ENCODE measurements at regions not wholly inside any gene's neighbourhood (a gene's known extent, or its start where the extent isn't known, plus 50 kb on each side); places are given as distances from the start of the nearest gene placed in this dataset.

- TF ChIP-seq, protein P1, sequence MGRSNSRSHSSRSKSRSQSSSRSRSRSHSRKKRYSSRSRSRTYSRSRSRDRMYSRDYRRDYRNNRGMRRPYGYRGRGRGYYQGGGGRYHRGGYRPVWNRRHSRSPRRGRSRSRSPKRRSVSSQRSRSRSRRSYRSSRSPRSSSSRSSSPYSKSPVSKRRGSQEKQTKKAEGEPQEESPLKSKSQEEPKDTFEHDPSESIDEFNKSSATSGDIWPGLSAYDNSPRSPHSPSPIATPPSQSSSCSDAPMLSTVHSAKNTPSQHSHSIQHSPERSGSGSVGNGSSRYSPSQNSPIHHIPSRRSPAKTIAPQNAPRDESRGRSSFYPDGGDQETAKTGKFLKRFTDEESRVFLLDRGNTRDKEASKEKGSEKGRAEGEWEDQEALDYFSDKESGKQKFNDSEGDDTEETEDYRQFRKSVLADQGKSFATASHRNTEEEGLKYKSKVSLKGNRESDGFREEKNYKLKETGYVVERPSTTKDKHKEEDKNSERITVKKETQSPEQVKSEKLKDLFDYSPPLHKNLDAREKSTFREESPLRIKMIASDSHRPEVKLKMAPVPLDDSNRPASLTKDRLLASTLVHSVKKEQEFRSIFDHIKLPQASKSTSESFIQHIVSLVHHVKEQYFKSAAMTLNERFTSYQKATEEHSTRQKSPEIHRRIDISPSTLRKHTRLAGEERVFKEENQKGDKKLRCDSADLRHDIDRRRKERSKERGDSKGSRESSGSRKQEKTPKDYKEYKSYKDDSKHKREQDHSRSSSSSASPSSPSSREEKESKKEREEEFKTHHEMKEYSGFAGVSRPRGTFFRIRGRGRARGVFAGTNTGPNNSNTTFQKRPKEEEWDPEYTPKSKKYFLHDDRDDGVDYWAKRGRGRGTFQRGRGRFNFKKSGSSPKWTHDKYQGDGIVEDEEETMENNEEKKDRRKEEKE (IDR thresholded peaks at IDR 0.05): no peak
- TF ChIP-seq NR2C2 (IDR thresholded peaks at IDR 0.05; ENCODE audit: borderline replicate concordance, control insufficient read depth, insufficient read length, low read depth) (no peak), USF1 (IDR thresholded peaks at IDR 0.05; ENCODE audit: borderline replicate concordance, extremely low read length, insufficient read depth, low read depth, low read length) (no peak), POLR2AphosphoS2 (IDR thresholded peaks at IDR 0.05; ENCODE audit: low read depth, low read length) (no peak), CHD1 (IDR thresholded peaks at IDR 0.05; ENCODE audit: low read depth, low read length) (no peak), ATF2 (IDR thresholded peaks at IDR 0.05; ENCODE audit: low read length) (no peak)
These were observed 411.6 kb upstream of the KCND2 start (continued) for GRCh38 chr7:119861385-119861784.

DNA sequence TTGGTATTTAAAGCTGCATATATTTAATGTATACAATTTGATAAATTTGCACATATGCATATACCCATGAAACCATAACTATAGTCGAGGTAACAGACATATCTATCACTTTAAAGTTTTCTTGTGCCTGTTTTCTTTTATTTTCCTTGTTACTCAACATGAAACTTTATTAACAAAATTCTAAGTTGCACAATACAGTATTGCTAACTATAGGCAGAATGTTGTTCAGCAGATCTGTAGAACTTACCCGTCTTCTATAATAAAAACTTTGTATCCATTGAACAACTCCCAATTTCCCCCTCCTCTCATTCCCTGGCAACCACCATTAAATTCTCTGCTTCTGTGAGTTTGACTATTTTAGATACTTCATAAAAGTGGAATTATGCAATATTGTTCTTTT lies 404.6 kb upstream of the KCND2 start:
- ChIA-PET RAD21 (ENCODE audit: unreplicated experiment) (no interaction called here), POLR2A (no interaction called here), CTCF (no interaction called here), SMC1A (ENCODE audit: uncharacterized antibody, unreplicated experiment) (no interaction called here)
- H3K79me2 ChIP-seq (ENCODE audit: control insufficient read depth, insufficient read depth, low read length): no peaks in the 10 kb centered on the region
- TF ChIP-seq ZNF622 (IDR thresholded peaks at IDR 0.05) (no peak), YBX1 (IDR thresholded peaks at IDR 0.05) (no peak)
- FAIRE-seq (no peak), DNase-seq (ENCODE audit: low read depth, low spot score) (no peak), ATAC-seq (no peak)
- H3K27me3 ChIP-seq (replicated peaks in 1 of 2; ENCODE audit: control insufficient read depth in 2 of 2, insufficient read depth in 2 of 2, low read length in 1 of 2): no peaks in the 10 kb centered on the region
- H2AFZ ChIP-seq (ENCODE audit: control insufficient read depth, low read depth, low read length): no peak overlapping the region
- H3K9me3 ChIP-seq (replicated peaks; ENCODE audit: control insufficient read depth, insufficient read depth, low read length): no peaks in the 10 kb centered on the region
- no peak overlapping the region for H3K27ac ChIP-seq (ENCODE audit: control insufficient read depth, insufficient read depth)
- intact Hi-C loops (cut with micrococcal nuclease; ENCODE audit: unreplicated experiment): no loop called here
- no peaks in the 10 kb centered on the region for H4K20me1 ChIP-seq (ENCODE audit: control insufficient read depth, insufficient read depth)
- no peaks in the 10 kb centered on the region for H3K4me1 ChIP-seq (ENCODE audit: control insufficient read depth, insufficient read depth, low read length)
- in situ Hi-C loops (cut with MboI): no loop called here
- no TSS peak for BruUV-seq (replicated peaks)
- no peak overlapping the region for H3K4me2 ChIP-seq (ENCODE audit: control insufficient read depth, insufficient read depth)
- no peak overlapping the region for H3K9ac ChIP-seq (ENCODE audit: control insufficient read depth, insufficient read depth, low read length)
- H3K4me3 ChIP-seq: no peak overlapping the region
- H3K36me3 ChIP-seq (ENCODE audit: control insufficient read depth in 2 of 2, insufficient read depth in 2 of 2, low read length in 1 of 2): no peaks in the 10 kb centered on the region
- 19% methylated on average over 2 of the region's 2 CpGs for WGBS (ENCODE audit: insufficient coverage, insufficient replicate concordance, low lambda C conversion rate, missing lambda C conversion rate)
